Epithelial cell of proximal tubule (primary cell): ENCODE measurements at regions not wholly inside any gene's neighbourhood (a gene's known extent, or its start where the extent isn't known, plus 50 kb on each side); places are given as distances from the start of the nearest gene placed in this dataset.

Experiments used
- DNase-seq: peaks from one replicate; pipeline ENCODE4 v3.0.0-alpha.2; 2011; ENCODE audit warnings: low read depth
- H3K4me3 ChIP-seq: 2 replicates; pipeline ENCODE4 v1.5.1; 2011; ENCODE audit warnings: low read depth, mild to moderate bottlenecking, low read length
- CTCF ChIP-seq: conservative IDR thresholded peaks from 2 replicates; pipeline ENCODE4 v1.5.1; 2012; ENCODE audit warnings: low read depth, mild to moderate bottlenecking, low read length

- H3K4me3 ChIP-seq: no peak overlapping the region
- TF ChIP-seq CTCF: no peak
Measured at GRCh38 chr7:43022008-43022407, 89.8 kb downstream of the MRPL32 start.

GRCh38 chr7:43033369-43033768, 79.1 kb upstream of the HECW1 start:
- DNase-seq: no peak
- H3K4me3 ChIP-seq: no peak overlapping the region
- TF ChIP-seq CTCF: no peak

More at GRCh38 chr7:43022008-43022407, 89.8 kb downstream of the MRPL32 start:
- DNase-seq: no peak

- no peak for TF ChIP-seq CTCF
- DNase-seq: no peak
- no peak overlapping the region for H3K4me3 ChIP-seq
Measured at GRCh38 chr7:43034535-43035002, 77.9 kb upstream of the HECW1 start.

- H3K4me3 ChIP-seq: no peak overlapping the region
- DNase-seq: no peak
- TF ChIP-seq CTCF: no peak
Measured at GRCh38 chr7:43037531-43037930, 74.9 kb upstream of the HECW1 start.

- no peak for DNase-seq
- TF ChIP-seq CTCF: no peak
- H3K4me3 ChIP-seq: no peak overlapping the region
Measured at GRCh38 chr7:43038254-43038653, 74.2 kb upstream of the HECW1 start.

GRCh38 chr7:43039346-43039745, 73.1 kb upstream of the HECW1 start:
- H3K4me3 ChIP-seq: no peak overlapping the region
- no peak for TF ChIP-seq CTCF
- DNase-seq: no peak

GRCh38 chr7:43040461-43040860, 72.0 kb upstream of the HECW1 start:
- no peak overlapping the region for H3K4me3 ChIP-seq
- TF ChIP-seq CTCF: no peak
- no peak for DNase-seq
